Esophagus squamous epithelium (tissue), 5 donors: ENCODE measurements at regions not wholly inside any gene's neighbourhood (a gene's known extent, or its start where the extent isn't known, plus 50 kb on each side); places are given as distances from the start of the nearest gene placed in this dataset.

Experiments
- DNase-seq: peaks from one replicate; lab custom pipeline; 2025; lab: John Stamatoyannopoulos, UW
- H3K27ac ChIP-seq, 4 donors: fragments of 200-600 bp; sonication (generic); one replicate each; pipeline ENCODE4 v1.5.1; 2016 to 2019; ENCODE audit warnings: mild to moderate bottlenecking in 1 of 4
- H3K27me3 ChIP-seq, 4 donors: fragments of 200-600 bp; sonication (generic); 1 replicate in 3 of 4; 2 replicates in 1 of 4; pipeline versions ENCODE4 v1.5.1 to v1.6.0; 2017 to 2021; ENCODE audit warnings: antibody characterized with exemption in 1 of 4
- H3K36me3 ChIP-seq, 3 donors: fragments of 200-600 bp; sonication (generic); one replicate each; pipeline ENCODE4 v1.5.1; 2016 to 2019
- H3K4me1 ChIP-seq, 3 donors: fragments of 200-600 bp; sonication (generic); one replicate each; pipeline ENCODE4 v1.5.1; 2017 to 2019
- H3K4me3 ChIP-seq, 4 donors: fragments of 200-600 bp; sonication (generic); 1 replicate in 3 of 4; 2 replicates in 1 of 4; pipeline ENCODE4 v1.5.1; 2016 to 2019; ENCODE audit warnings: mild to moderate bottlenecking in 2 of 4, moderate library complexity in 1 of 4
- H3K9me3 ChIP-seq, 3 donors: fragments of 200-600 bp; sonication (generic); one replicate each; pipeline ENCODE4 v1.5.1; 2016 to 2019
- CTCF ChIP-seq, 6 experiments: fragments of 450-650 bp in 4 of 6; fragments of 200-600 bp in 2 of 6; sonication (generic) in 2 of 6; IDR thresholded peaks; one replicate each; pipeline ENCODE4 v1.5.1; 2016 to 2019; ENCODE audit warnings: antibody characterized with exemption in 6 of 6, mild to moderate bottlenecking in 4 of 6, moderate library complexity in 4 of 6
- POLR2A ChIP-seq, 4 donors: fragments of 450-650 bp; IDR thresholded peaks; one replicate each; pipeline ENCODE4 v1.6.1; 2017; ENCODE audit warnings: antibody characterized with exemption in 4 of 4, mild to moderate bottlenecking in 4 of 4, moderate library complexity in 3 of 4
- WGBS, 2 donors: methylation state at CpG; one replicate each; pipeline ENCODE4 v1.1.5; 2018; 5-methylcytosine and 5-hydroxymethylcytosine counted together
- intact Hi-C: fragments of 100-400 bp; cut with DNase I; formaldehyde crosslinking; loops from one replicate; pipeline ENCODE4 v1.15.0; 2022
- donor health status: DM: yes; HTN: yes; CAD: no.

GRCh38 chr6:99132026-99132635 is 184.4 kb upstream of the FBXL4 start:
- intact Hi-C loops = no loop called here
- no peak overlapping the region for H3K27ac ChIP-seq
- H3K4me1 ChIP-seq = no peaks in the 10 kb centered on the region
- no peaks in the 10 kb centered on the region for H3K27me3 ChIP-seq
- H3K9me3 ChIP-seq = no peaks in the 10 kb centered on the region
- no peak for DNase-seq
- WGBS, 2 donors = 67 to 83% methylated on average over 4 of the region's 4 CpGs
- no peaks in the 10 kb centered on the region for H3K36me3 ChIP-seq
- no peak overlapping the region for H3K4me3 ChIP-seq
- no peak for TF ChIP-seq POLR2A (IDR thresholded peaks at IDR 0.05)
- TF ChIP-seq CTCF (IDR thresholded peaks at IDR 0.05) = no peak

GRCh38 chr6:99130897-99131873 is 183.4 kb upstream of the FBXL4 start:
- WGBS, 2 donors = 68 to 71% methylated on average over 12 to 15 of the region's 15 CpGs
- Histone ChIP-seq H3K9me3 (no peaks in the 10 kb centered on the region), H3K27ac (no peak overlapping the region), H3K36me3 (no peaks in the 10 kb centered on the region), H3K27me3 (no peaks in the 10 kb centered on the region), H3K4me1 (no peaks in the 10 kb centered on the region), H3K4me3 (no peak overlapping the region)
- intact Hi-C loops = no loop called here
- no peak for DNase-seq
- TF ChIP-seq POLR2A (IDR thresholded peaks at IDR 0.05) (no peak), CTCF (IDR thresholded peaks at IDR 0.05) (no peak)

GRCh38 chr6:99129835-99130234 is 182.1 kb upstream of the FBXL4 start:
- no peaks in the 10 kb centered on the region for H3K9me3 ChIP-seq
- 93 to 95% methylated on average over 2 of the region's 2 CpGs for WGBS, 2 donors
- H3K27ac ChIP-seq = no peak overlapping the region
- H3K36me3 ChIP-seq = no peaks in the 10 kb centered on the region
- TF ChIP-seq CTCF (IDR thresholded peaks at IDR 0.05) = no peak
- no peak for TF ChIP-seq POLR2A (IDR thresholded peaks at IDR 0.05)
- H3K4me1 ChIP-seq = no peaks in the 10 kb centered on the region
- intact Hi-C loops = no loop called here
- no peak overlapping the region for H3K4me3 ChIP-seq
- H3K27me3 ChIP-seq = no peaks in the 10 kb centered on the region
- no peak for DNase-seq

- intact Hi-C loops = no loop called here
- DNase-seq = no peak
- 22 to 28% methylated on average over 3 of the region's 3 CpGs for WGBS, 2 donors
These were observed 174.0 kb upstream of the FBXL4 start for GRCh38 chr6:99121748-99122147.

More at GRCh38 chr6:99121748-99122147, 174.0 kb upstream of the FBXL4 start:
- Histone ChIP-seq H3K4me3 (no peak overlapping the region), H3K36me3 (no peaks in the 10 kb centered on the region), H3K27me3 (peaks cover 0 to 15% (median 0%) of the 10 kb centered on the region in 4 donors), H3K4me1 (no peaks in the 10 kb centered on the region), H3K9me3 (no peaks in the 10 kb centered on the region), H3K27ac (no peak overlapping the region)
- TF ChIP-seq POLR2A (IDR thresholded peaks at IDR 0.05) (no peak), CTCF (IDR thresholded peaks at IDR 0.05) (no peak)
